ENCODE measurements at regions not wholly inside any gene's neighbourhood (a gene's known extent, or its start where the extent isn't known, plus 50 kb on each side); places are given as distances from the start of the nearest gene placed in this dataset.

GRCh38 chr3:30457081-30457480 lies 149.3 kb upstream of the TGFBR2 start:
- Histone ChIP-seq H3K4me2 (ENCODE audit: low read depth, low read length, poor library complexity, severe bottlenecking) (no peak overlapping the region), H3F3A (ENCODE audit: insufficient read depth) (no peaks in the 10 kb centered on the region), H3K9ac (ENCODE audit: low read length) (no peak overlapping the region), H3K79me2 (ENCODE audit: insufficient read depth, low read length) (no peaks in the 10 kb centered on the region), H3K9me3 (ENCODE audit: insufficient read depth, low read length) (no peaks in the 10 kb centered on the region), H3K9me2 (replicated peaks; ENCODE audit: insufficient read depth, low read length) (no peaks in the 10 kb centered on the region), H2AFZ (ENCODE audit: low read depth, low read length, severe bottlenecking) (no peak overlapping the region), H4K20me1 (ENCODE audit: low read depth, low read length) (no peaks in the 10 kb centered on the region), H3K4me3 (ENCODE audit: insufficient read depth, low read length, poor library complexity, severe bottlenecking) (no peak overlapping the region), H3K36me3 (ENCODE audit: low read length) (no peaks in the 10 kb centered on the region), H3K27me3 (ENCODE audit: low read length) (no peaks in the 10 kb centered on the region), H3K27ac (ENCODE audit: low read depth, low read length) (no peak overlapping the region)
- TF ChIP-seq, protein P1, sequence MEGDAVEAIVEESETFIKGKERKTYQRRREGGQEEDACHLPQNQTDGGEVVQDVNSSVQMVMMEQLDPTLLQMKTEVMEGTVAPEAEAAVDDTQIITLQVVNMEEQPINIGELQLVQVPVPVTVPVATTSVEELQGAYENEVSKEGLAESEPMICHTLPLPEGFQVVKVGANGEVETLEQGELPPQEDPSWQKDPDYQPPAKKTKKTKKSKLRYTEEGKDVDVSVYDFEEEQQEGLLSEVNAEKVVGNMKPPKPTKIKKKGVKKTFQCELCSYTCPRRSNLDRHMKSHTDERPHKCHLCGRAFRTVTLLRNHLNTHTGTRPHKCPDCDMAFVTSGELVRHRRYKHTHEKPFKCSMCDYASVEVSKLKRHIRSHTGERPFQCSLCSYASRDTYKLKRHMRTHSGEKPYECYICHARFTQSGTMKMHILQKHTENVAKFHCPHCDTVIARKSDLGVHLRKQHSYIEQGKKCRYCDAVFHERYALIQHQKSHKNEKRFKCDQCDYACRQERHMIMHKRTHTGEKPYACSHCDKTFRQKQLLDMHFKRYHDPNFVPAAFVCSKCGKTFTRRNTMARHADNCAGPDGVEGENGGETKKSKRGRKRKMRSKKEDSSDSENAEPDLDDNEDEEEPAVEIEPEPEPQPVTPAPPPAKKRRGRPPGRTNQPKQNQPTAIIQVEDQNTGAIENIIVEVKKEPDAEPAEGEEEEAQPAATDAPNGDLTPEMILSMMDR (IDR thresholded peaks at IDR 0.05; ENCODE audit: insufficient read depth, low read length, poor library complexity, severe bottlenecking) = no peak
- TF ChIP-seq EZH2phosphoT487 (conservative IDR thresholded peaks at IDR 0.05; ENCODE audit: low read length) = no peak

GRCh38 chr3:30457726-30458125 lies 148.7 kb upstream of the TGFBR2 start:
- no peak for TF ChIP-seq EZH2phosphoT487 (conservative IDR thresholded peaks at IDR 0.05; ENCODE audit: low read length)
- TF ChIP-seq, protein P1 (IDR thresholded peaks at IDR 0.05; ENCODE audit: insufficient read depth, low read length, poor library complexity, severe bottlenecking) = no peak
- no peaks in the 10 kb centered on the region for H3K36me3 ChIP-seq (ENCODE audit: low read length)
- H2AFZ ChIP-seq (ENCODE audit: low read depth, low read length, severe bottlenecking) = no peak overlapping the region
- no peak overlapping the region for H3K4me2 ChIP-seq (ENCODE audit: low read depth, low read length, poor library complexity, severe bottlenecking)
- no peak overlapping the region for H3K9ac ChIP-seq (ENCODE audit: low read length)
- no peaks in the 10 kb centered on the region for H4K20me1 ChIP-seq (ENCODE audit: low read depth, low read length)
- H3F3A ChIP-seq (ENCODE audit: insufficient read depth) = no peaks in the 10 kb centered on the region
- H3K9me2 ChIP-seq (replicated peaks; ENCODE audit: insufficient read depth, low read length) = no peaks in the 10 kb centered on the region
- H3K9me3 ChIP-seq (ENCODE audit: insufficient read depth, low read length) = no peaks in the 10 kb centered on the region
- no peak overlapping the region for H3K4me3 ChIP-seq (ENCODE audit: insufficient read depth, low read length, poor library complexity, severe bottlenecking)
- H3K27ac ChIP-seq (ENCODE audit: low read depth, low read length) = no peak overlapping the region
- H3K79me2 ChIP-seq (ENCODE audit: insufficient read depth, low read length) = no peaks in the 10 kb centered on the region
- H3K27me3 ChIP-seq (ENCODE audit: low read length) = no peaks in the 10 kb centered on the region

DNA sequence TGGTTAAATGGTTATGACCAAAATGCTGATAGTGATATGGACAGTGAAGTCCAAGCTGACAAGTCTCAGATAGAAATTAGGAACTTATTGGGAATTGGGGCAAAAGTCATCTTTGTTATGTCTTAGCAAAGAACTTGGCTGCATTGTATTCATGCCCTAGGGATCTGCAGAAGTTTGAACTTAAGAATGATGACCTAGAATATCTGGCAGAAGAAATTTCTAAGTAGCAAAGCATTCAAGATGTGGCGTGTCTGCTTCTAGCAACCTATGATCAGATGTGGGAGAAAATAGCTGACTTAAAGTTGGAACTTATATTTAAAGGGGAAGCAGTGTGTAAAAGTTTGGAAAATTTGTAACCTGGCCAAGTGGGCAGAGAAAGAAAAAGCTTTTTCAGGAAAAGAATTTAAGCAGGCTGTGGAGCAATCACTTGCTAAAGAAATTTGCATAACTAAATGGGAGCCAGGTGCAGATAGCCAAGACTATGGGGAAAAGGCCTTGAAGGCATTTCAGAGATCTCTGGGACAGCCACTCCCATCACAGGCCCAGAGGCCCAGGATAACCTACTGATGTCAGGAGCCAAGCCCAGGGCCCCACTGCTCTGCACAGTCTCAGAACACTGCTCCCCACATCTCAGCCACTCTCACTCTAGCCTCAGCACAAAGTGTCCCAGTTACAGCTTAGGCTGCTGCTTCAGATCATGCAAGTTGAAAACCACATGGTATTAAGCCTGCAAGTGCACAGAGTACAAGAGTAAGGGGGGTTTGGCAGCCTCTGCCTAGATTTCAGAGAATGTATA lies 147.8 kb upstream of the TGFBR2 start:
- Histone ChIP-seq H3K79me2 (ENCODE audit: insufficient read depth, low read length) (no peaks in the 10 kb centered on the region), H2AFZ (ENCODE audit: low read depth, low read length, severe bottlenecking) (no peak overlapping the region), H4K20me1 (ENCODE audit: low read depth, low read length) (no peaks in the 10 kb centered on the region), H3K9ac (ENCODE audit: low read length) (no peak overlapping the region), H3K27me3 (ENCODE audit: low read length) (no peaks in the 10 kb centered on the region), H3K4me2 (ENCODE audit: low read depth, low read length, poor library complexity, severe bottlenecking) (no peak overlapping the region), H3F3A (ENCODE audit: insufficient read depth) (no peaks in the 10 kb centered on the region), H3K36me3 (ENCODE audit: low read length) (no peaks in the 10 kb centered on the region), H3K9me3 (ENCODE audit: insufficient read depth, low read length) (no peaks in the 10 kb centered on the region), H3K9me2 (replicated peaks; ENCODE audit: insufficient read depth, low read length) (no peaks in the 10 kb centered on the region), H3K4me3 (ENCODE audit: insufficient read depth, low read length, poor library complexity, severe bottlenecking) (no peak overlapping the region), H3K27ac (ENCODE audit: low read depth, low read length) (no peak overlapping the region)
- TF ChIP-seq, protein P1 (IDR thresholded peaks at IDR 0.05; ENCODE audit: insufficient read depth, low read length, poor library complexity, severe bottlenecking) = no peak
- TF ChIP-seq EZH2phosphoT487 (conservative IDR thresholded peaks at IDR 0.05; ENCODE audit: low read length) = no peak

Data from SU-DHL-6 (cell line).